Activated gamma-delta T cell treated with anti-CD3 and anti-CD28 coated beads, Interleukin-2, amount 50 U/mL, for 16 hours (primary cell): ENCODE measurements at regions not wholly inside any gene's neighbourhood (a gene's known extent, or its start where the extent isn't known, plus 50 kb on each side); places are given as distances from the start of the nearest gene placed in this dataset.

Source experiments
- DNase-seq: peaks from one replicate; pipeline ENCODE4 v3.0.0-alpha.2; 2020; ENCODE audit warnings: low read depth

DNA sequence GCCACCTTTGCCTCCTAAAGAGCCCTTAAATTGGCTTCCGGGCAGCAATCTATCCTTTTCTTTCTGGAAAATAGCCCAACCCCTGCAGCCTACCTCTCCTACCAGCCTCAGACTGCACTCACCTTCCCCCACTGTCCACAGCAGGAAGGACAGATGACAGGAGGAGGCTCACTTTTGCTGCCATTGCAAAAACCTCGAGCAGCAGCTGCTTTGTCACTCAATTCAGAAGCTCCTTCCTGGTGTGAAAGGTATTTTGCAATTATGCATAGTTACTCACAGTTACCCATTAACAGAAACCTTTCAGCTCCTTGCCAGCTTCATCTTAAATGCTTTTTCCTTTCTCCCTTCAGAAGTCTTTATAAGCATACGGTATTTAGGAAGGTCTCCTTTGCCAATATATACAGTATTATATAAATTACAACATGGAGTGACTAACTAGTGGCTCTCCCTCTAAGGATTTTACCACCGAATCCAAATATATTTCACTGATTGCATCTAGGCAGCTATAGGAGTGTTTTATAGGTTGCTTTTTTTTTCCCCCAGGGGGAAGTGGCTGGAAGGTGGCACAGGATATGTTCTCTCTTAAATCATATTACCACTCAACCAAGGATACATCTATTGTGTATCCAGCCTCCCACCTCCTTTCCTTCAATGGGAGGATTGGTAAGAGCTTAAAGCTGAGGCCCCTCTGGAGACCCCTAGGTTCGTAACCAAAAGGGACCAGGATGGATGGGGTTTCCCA is 142.1 kb upstream of the IPO9 start:
- DNase-seq = no peak

GRCh38 chr1:201688514-201688913 is 140.4 kb upstream of the IPO9 start:
- DNase-seq = no peak

GRCh38 chr1:201689647-201690046 is 139.3 kb upstream of the IPO9 start:
- DNase-seq = no peak

DNA sequence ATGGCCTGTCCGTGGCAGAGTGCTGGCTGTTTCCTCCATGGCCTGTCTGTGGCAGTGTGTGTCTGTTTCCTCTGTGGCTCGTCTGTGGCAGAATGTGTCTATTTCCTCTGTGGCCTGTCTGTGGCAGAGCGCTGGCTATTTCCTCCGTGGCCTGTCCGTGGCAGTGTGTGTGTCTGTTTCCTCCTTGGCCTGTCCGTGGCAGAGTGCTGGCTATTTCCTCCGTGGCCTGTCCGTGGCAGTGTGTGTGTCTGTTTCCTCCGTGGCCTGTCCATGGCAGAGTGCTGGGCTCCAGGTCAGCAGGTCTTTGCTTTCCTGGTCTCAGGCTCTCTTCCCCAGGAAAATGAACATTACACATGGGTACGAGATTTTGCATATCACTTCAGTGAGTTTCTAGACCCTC is 138.4 kb upstream of the IPO9 start:
- no peak for DNase-seq

DNA sequence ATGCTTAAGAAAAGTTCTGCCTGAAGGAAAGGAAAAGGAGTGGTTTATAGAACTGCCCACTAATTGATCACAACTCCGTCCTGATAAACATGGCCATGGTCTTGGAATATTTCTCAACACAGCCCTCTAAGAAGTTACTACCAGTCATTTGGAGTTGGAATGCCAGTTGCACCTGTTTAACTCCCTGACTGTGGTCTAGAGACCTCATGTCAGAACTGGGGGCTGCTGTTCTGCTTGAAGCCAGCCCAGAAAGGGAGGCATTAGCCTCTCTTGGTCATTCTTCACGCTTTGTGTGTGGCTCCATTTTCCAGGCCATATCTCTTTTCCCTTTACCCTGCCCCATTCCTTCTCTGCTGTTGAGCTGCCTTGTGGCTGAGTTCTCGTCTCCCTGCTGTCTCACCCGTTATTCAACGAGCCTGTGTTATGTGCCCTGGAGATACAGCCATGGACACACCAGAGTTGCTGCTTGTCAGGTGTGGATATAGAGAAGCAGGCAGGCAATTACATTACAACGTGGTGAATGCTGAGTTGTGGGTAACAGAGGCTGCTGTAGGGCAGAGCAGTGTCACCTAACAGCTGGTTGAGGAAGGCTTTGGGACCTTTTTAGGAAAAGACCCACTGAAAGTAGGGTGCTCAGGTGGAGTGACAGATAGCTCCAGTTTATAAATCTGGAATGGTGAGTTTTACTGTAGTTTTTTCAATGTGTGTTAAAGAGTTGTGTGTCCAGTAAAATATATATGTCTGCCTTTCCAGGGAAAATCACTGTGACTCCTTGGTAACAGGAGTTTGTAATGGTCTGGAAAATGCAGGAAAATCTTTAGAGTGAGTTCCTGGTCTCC is 137.0 kb upstream of the IPO9 start:
- DNase-seq = no peak

DNA sequence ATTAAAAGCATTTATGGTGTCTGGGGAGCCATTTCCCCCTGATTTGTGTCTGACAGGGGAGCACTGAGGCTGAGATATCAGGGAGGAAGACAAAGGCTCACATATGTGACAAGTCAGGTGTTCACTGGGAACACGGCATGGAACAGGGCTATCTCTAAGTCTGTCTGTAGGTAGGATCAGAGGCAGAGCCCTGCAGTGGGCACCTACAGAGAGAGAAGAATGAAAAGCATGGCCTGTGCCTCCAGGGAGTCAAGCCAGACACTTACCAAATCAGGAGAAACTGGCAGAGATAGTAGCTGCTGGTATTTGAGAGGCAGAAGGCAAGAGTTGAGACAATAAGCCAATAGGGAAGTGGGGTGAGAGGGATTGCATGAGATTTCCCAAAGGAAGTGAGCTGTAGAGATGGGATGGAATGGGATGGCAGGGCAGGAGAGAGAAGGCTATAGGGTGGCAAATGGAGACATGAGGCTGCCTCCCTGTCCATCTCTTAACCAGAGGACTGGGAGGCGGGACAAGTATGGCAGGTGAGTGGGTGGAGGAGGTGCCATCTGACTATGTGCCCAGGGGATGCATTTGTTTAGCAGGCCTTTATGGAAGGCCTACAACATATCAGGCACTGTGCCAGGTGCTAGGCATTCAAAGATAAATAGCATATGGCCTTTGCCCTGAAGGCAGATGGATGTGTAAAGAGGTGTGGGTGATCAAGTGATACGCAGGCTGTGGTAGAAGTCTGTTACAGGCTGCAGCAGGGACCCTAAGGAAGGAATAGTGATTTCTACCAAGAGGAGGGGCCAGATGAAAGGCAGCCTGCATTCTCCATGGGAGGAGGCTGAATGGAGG is 136.2 kb upstream of the IPO9 start:
- DNase-seq = no peak

DNA sequence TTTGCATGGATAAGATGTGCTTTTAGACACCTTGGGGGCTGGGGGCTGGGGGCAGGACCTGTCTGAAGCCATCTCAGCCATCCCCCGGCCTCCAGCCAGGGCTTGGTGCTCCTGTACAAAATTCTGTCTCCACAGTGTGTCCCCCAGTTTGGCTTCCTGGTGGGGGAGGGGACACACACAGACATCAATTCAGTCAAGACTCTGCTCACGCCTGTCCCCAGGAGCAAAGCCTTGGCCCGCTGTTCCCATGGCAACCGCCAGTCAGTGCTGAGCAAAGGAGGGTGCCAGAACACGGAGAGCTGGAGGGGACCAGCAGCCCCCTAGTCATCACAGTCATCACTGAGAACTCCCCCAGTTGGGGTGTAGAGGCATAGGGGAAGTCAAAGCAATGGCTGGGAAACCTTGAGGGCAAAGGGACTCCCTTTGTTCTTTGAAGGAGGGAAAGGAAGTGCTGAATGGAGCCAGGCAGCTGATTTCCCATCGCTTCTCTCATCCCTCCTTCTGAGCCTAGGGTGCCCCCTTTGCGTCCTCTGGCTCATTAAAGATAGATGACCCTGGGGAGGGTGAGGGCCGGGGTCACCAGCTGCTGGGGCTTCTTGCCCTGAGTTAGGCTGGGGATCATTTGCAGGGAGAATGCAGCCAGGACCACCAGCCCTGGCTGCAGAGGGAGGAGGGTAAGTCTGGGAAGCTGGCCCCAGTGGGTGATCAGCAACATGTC is 134.9 kb upstream of the IPO9 start:
- DNase-seq = no peak

DNA sequence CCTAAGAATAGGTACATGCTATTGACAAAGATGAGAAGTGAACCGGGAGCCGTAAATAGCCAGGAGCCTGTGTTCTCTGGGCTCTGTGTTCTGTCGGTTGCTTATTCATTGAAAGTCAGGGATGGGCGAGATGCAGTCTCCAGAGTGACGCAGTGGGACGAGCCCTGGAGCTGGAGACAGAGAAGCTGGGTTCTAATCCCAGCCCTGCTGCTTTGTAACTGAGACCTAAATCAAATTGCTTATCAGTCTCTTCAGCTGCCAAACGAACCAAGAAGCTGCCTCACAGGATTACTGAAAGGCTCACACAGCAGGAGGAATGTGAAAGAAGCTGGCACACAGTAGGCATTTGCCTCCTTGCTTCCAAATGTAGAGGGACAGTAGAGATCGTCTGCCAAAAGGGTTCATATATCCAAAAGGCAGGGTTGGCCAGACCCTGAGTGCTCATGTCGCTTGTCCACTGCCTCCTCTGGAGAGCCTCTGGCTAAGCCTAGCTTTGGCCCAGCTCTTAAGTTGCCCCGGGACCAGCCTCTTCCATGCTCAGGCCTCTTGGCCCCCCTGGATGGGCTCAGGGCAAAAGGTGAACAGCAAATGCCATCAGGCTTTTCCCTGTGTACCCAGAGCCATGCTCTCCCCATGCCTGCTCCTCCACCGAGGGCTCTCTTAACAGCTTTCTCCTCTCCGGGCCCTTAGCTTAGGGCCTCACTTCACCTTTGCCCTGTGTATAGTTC is 134.2 kb upstream of the IPO9 start:
- DNase-seq = no peak

DNA sequence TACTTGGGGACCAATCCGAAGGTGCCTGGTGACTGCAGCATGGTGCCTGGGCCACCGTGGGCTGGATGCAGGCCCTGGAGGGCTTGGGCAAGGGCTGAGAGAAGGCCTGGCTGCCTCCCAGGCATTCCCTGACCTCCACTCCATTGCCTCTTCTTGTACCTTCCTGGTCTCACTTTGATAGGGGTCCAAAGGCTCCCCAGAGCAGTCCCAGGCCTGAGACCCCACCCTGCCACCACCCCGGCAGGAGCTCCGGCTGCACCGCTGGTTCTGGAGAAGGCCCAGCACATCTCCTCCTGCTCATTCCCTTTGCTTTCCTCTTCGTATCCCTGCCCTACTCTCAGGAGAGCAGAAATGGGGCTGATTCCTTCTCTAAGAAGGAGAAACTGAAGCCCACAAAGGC is 133.3 kb upstream of the IPO9 start:
- DNase-seq = no peak

DNA sequence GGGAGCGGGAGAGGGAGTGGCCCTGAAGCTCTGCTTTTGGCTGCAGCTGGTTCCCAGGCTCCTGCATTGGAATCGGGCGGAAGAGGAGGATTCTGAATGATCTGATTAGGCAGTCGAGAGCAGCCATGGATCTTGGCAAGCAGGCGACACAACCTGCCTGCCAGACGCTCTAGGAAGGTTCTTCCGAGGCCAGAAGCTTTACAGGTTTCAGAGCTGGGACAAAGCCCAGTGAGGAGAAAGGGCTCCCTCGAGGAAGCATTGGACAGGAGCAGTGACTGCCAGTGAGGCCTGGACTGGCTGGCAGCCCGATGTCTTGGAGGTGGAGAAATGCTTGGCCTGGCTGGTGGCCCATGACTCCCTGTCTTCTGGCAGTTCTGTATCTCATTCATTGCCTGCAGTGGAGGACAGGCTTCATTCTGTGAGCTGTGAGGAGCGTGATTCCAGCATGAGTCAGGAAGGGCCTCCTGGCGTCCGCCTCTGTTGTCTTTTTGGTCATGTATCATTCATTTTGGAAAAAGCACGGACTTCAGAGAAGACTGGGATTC is 132.7 kb upstream of the IPO9 start:
- DNase-seq = no peak

DNA sequence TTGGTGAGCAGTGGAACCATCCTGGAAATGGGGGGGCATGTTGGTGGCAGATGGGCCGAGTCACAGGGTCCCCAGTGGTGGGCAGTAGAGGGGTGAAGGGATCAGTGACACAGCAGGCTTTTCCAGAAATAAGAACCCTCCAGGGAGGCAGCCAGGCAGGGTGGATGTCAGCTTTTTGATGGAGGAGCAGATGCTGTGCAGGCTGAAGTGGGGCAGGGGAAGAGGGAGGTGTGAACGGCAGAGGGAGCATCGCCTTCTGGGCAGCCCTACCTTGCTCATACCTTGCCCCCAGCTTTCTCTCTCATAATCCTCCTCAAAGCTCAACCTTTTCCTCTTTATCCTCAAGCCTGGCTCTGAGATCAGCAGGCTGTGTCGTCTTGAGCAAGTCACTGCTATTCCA is 131.8 kb upstream of the IPO9 start:
- no peak for DNase-seq

- no peak for DNase-seq
These were observed 127.1 kb upstream of the IPO9 start for GRCh38 chr1:201701831-201702230.

- no peak for DNase-seq
These were observed 126.0 kb upstream of the IPO9 start for GRCh38 chr1:201702936-201703335.

DNA sequence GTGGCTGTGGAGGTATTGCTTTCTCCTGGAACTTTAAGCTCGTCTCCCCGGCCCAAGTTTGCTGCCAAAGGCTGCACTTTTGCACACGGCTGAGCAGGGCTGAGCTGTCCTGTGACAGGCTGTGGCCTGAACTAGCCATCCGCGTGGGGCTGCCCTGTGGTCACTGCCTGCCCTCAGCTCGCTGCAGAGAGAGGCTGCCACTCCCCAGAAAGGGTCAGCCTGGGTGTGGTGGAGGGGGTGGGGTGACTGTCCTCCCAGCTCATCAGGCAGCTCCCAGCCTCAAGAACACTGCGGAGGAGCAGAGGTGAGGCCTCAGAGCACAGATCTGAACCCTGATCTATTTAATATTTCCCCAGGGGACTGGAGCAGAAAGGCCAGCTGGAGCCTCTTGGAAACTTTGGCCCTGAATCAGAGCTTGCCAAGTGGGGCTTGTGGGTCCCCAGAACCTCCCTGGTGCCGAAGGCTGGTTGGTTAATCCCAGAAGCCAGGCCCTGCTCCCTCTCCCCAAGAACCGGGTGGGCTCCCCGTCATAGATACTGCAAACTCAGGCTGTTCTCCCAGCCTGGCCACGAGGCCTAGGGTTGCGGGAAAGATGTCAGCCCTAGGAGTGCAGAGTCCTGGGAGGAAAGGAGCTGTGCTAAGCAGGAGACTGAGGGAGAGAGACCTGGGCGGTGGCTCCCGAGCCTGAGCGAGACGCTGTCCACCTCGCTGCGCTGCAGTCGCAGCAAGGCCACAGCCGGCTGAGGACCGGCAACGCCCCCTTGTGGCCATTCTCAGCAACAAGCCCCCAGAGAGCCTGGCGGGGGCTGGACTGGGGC is 125.1 kb upstream of the IPO9 start:
- DNase-seq = peak; percentile 25

DNA sequence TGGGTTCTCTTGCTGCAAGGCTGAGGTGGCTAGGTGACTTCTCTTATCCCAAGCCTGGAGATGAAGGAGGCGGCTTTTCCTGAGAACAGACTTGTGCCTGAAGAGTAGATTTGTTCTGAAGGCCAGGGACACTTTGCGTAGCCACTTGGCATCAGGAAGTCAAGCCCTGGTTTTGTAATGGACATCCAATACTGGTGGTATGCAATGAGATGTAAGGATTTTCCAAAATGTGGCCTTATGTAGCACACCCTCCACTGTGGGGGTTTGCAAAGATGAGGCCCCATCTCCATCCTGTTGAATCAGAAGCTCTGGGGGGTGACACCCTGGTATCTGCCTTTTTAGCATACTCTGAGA is 124.5 kb upstream of the IPO9 start:
- no peak for DNase-seq

GRCh38 chr1:201705389-201705788 is 123.6 kb upstream of the IPO9 start:
- no peak for DNase-seq

- no peak for DNase-seq
These were observed 122.8 kb upstream of the IPO9 start for GRCh38 chr1:201706109-201706508.

GRCh38 chr1:201707027-201707426 is 121.9 kb upstream of the IPO9 start:
- no peak for DNase-seq

- DNase-seq = no peak
These were observed 121.3 kb upstream of the IPO9 start for GRCh38 chr1:201707656-201708055.

DNA sequence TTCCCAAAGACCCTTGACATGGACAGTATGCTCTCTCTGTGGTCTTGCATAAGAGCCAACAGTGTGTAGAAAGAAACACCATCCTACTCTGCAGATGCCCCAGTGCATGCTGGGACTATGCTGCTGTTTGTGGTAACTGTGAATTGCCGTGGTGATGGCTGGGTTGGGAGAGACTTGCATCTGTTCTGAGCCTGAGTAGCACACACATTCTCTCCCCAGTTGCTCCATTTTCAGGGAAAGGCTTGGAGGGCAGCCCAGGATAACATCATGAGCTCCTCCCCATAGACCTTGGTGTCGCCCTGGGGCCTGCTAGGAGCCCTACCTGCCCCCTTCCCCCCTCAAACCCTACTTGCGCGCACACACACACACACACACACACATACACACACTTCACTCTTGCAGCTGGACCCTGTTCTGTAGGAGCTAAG is 120.9 kb upstream of the IPO9 start:
- DNase-seq = no peak
